CD14-positive monocyte (primary cell): ENCODE measurements at regions not wholly inside any gene's neighbourhood (a gene's known extent, or its start where the extent isn't known, plus 50 kb on each side); places are given as distances from the start of the nearest gene placed in this dataset.

Experiments
- DNase-seq, 3 donors: peaks; one replicate each; pipeline ENCODE4 v3.0.0-alpha.2; 2011 to 2022
- H2AFZ ChIP-seq: 2 replicates; pipeline ENCODE4 v1.6.0; 2012; ENCODE audit warnings: mild to moderate bottlenecking, low read depth, low read length, inconsistent platforms; ENCODE audit not compliant: insufficient read depth, poor library complexity, severe bottlenecking
- H3K27ac ChIP-seq, 2 donors: 1 replicate in 1 of 2; 2 replicates in 1 of 2; pipeline ENCODE4 v1.5.1; 2012 to 2013; ENCODE audit warnings: low read length in 2 of 2, control low read depth in 1 of 2, inconsistent platforms in 1 of 2, low read depth in 1 of 2, mild to moderate bottlenecking in 1 of 2
- H3K27me3 ChIP-seq, 2 donors: one replicate each; pipeline versions ENCODE4 v1.6.0 to v1.6.1; 2011 to 2013; ENCODE audit warnings: low read length in 2 of 2; ENCODE audit not compliant: control insufficient read depth in 2 of 2, insufficient read depth in 2 of 2
- H3K36me3 ChIP-seq, 2 donors: replicated peaks in 1 of 2; 1 replicate in 1 of 2; 2 replicates in 1 of 2; pipeline versions ENCODE4 v1.5.1 to v1.6.1; 2012 to 2013; ENCODE audit warnings: low read length in 2 of 2, control low read depth in 1 of 2, inconsistent platforms in 1 of 2, mild to moderate bottlenecking in 1 of 2; ENCODE audit not compliant: insufficient read depth in 2 of 2, control insufficient read depth in 1 of 2
- H3K4me1 ChIP-seq, 2 donors: 1 replicate in 1 of 2; 2 replicates in 1 of 2; pipeline versions ENCODE4 v1.5.1 to v1.6.1; 2012 to 2013; ENCODE audit warnings: low read length in 2 of 2, control low read depth in 1 of 2, inconsistent platforms in 1 of 2, mild to moderate bottlenecking in 1 of 2, moderate library complexity in 1 of 2; ENCODE audit not compliant: insufficient read depth in 2 of 2, control insufficient read depth in 1 of 2
- H3K4me2 ChIP-seq: replicated peaks from 2 replicates; pipeline ENCODE3; 2012; ENCODE audit warnings: low read length, moderate library complexity, mild to moderate bottlenecking; ENCODE audit not compliant: poor library complexity, severe bottlenecking; ENCODE audit errors: extremely low read depth
- H3K4me3 ChIP-seq, 3 experiments: fragments of 200-600 bp in 1 of 3; sonication (generic) in 1 of 3; replicated peaks in 1 of 3; 1 replicate in 2 of 3; 2 replicates in 1 of 3; pipeline ENCODE4 v1.5.1; 2011 to 2013; ENCODE audit warnings: low read length in 3 of 3, mild to moderate bottlenecking in 3 of 3, control low read depth in 2 of 3, low read depth in 2 of 3, inconsistent platforms in 1 of 3, moderate library complexity in 1 of 3
- H3K79me2 ChIP-seq: 2 replicates; pipeline ENCODE4 v1.6.0; 2012; ENCODE audit warnings: mild to moderate bottlenecking, control low read depth, inconsistent platforms, low read length, moderate library complexity; ENCODE audit not compliant: insufficient read depth
- H3K9ac ChIP-seq: 2 replicates; pipeline ENCODE4 v1.6.0; 2017; ENCODE audit warnings: low read length, mild to moderate bottlenecking; ENCODE audit not compliant: insufficient read depth, poor library complexity, severe bottlenecking
- H3K9me3 ChIP-seq, 2 donors: replicated peaks in 1 of 2; 1 replicate in 1 of 2; 2 replicates in 1 of 2; pipeline versions ENCODE4 v1.5.1 to v1.6.1; 2012 to 2013; ENCODE audit warnings: low read length in 2 of 2, control low read depth in 1 of 2; ENCODE audit not compliant: control insufficient read depth in 1 of 2, insufficient read depth in 1 of 2
- H4K20me1 ChIP-seq: 2 replicates; pipeline ENCODE4 v1.6.0; 2012; ENCODE audit warnings: mild to moderate bottlenecking, low read length, control low read depth, moderate library complexity; ENCODE audit not compliant: insufficient read depth
- H3K27ac Mint-ChIP-seq, 7 donors: one replicate each; pipeline ENCODE4 v1.8.0; 2020; ENCODE audit warnings: mild to moderate bottlenecking in 7 of 7, mixed read lengths in 7 of 7, moderate library complexity in 6 of 7, inconsistent platforms in 2 of 7
- H3K27me3 Mint-ChIP-seq, 3 donors: one replicate each; pipeline ENCODE4 v1.8.0; 2021 to 2022; ENCODE audit warnings: low read depth in 3 of 3, mild to moderate bottlenecking in 3 of 3, mixed read lengths in 3 of 3, moderate library complexity in 3 of 3, inconsistent platforms in 1 of 3
- H3K36me3 Mint-ChIP-seq, 2 donors: one replicate each; pipeline ENCODE4 v1.8.0; 2020; ENCODE audit warnings: mixed read lengths in 2 of 2, inconsistent platforms in 1 of 2, mild to moderate bottlenecking in 1 of 2
- H3K4me1 Mint-ChIP-seq: one replicate; pipeline ENCODE4 v1.8.0; 2020; ENCODE audit warnings: mild to moderate bottlenecking, mixed read lengths
- H3K4me3 Mint-ChIP-seq, 2 donors: one replicate each; pipeline ENCODE4 v1.8.0; 2020; ENCODE audit warnings: mild to moderate bottlenecking in 2 of 2, mixed read lengths in 2 of 2, moderate library complexity in 1 of 2
- H3K9me3 Mint-ChIP-seq, 7 donors: one replicate each; pipeline ENCODE4 v1.8.0; 2020 to 2022; ENCODE audit warnings: mixed read lengths in 7 of 7, mild to moderate bottlenecking in 6 of 7, moderate library complexity in 6 of 7, inconsistent platforms in 2 of 7
- WGBS: methylation state at CpG from one replicate; pipeline ENCODE4 v1.1.5; 2013; ENCODE audit warnings: missing lambda C conversion rate; ENCODE audit not compliant: insufficient coverage; 5-methylcytosine and 5-hydroxymethylcytosine counted together
- intact Hi-C, 2 donors: fragments of 100-400 bp; cut with micrococcal nuclease; formaldehyde crosslinking; loops; one replicate each; pipeline versions ENCODE4 v1.15.0 to v1.15.1; 2023
- TF ChIP-seq, protein P1 (sequence below): fragments of 200-600 bp; IDR thresholded peaks from one replicate; pipeline ENCODE4 v1.8.0; 2022; ENCODE audit warnings: antibody characterized with exemption, mild to moderate bottlenecking

DNA sequence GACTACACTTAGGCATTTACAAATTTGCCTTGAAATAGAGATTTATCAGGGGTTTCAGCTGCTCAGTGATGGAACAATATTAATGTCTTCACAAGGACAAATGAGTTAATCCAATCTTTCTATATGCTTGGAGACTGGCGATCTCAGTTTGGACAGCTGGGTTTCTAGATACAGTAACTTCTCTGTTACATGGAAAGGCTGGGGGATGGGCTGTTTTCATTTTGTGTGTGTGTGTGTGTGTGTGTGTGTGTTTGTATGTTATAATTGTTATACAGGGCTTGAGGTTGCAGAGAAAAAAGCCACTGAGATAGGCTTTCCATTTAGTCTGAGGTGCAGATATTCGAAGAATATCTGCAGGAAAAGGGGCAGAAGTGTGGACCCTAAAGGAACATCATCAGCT is 359.3 kb upstream of the SALL1 start:
- no peaks in the 10 kb centered on the region for H3K36me3 Mint-ChIP-seq
- intact Hi-C loops, result no loop called here
- peaks cover 0 to 20% (median 10%) of the 10 kb centered on the region in 7 donors for H3K9me3 Mint-ChIP-seq
- no peaks in the 10 kb centered on the region for H3K27me3 Mint-ChIP-seq
- no peak overlapping the region for H3K4me3 Mint-ChIP-seq
- no peak for DNase-seq
- Histone ChIP-seq H3K36me3 (no peaks in the 10 kb centered on the region), H3K9me3 (peaks cover 15 to 20% of the 10 kb centered on the region in 2 donors), H3K4me1 (no peaks in the 10 kb centered on the region), H3K79me2 (no peaks in the 10 kb centered on the region), H3K4me2 (no peak overlapping the region), H2AFZ (no peak overlapping the region), H3K9ac (no peak overlapping the region), H3K4me3 (no peak overlapping the region), H3K27ac (no peak overlapping the region), H3K27me3 (no peaks in the 10 kb centered on the region), H4K20me1 (no peaks in the 10 kb centered on the region)
- TF ChIP-seq, protein P1, sequence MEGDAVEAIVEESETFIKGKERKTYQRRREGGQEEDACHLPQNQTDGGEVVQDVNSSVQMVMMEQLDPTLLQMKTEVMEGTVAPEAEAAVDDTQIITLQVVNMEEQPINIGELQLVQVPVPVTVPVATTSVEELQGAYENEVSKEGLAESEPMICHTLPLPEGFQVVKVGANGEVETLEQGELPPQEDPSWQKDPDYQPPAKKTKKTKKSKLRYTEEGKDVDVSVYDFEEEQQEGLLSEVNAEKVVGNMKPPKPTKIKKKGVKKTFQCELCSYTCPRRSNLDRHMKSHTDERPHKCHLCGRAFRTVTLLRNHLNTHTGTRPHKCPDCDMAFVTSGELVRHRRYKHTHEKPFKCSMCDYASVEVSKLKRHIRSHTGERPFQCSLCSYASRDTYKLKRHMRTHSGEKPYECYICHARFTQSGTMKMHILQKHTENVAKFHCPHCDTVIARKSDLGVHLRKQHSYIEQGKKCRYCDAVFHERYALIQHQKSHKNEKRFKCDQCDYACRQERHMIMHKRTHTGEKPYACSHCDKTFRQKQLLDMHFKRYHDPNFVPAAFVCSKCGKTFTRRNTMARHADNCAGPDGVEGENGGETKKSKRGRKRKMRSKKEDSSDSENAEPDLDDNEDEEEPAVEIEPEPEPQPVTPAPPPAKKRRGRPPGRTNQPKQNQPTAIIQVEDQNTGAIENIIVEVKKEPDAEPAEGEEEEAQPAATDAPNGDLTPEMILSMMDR, result no peak
- H3K27ac Mint-ChIP-seq, result no peak overlapping the region
- no peaks in the 10 kb centered on the region for H3K4me1 Mint-ChIP-seq
- WGBS, result 100% methylated on average over 1 of the region's 2 CpGs

DNA sequence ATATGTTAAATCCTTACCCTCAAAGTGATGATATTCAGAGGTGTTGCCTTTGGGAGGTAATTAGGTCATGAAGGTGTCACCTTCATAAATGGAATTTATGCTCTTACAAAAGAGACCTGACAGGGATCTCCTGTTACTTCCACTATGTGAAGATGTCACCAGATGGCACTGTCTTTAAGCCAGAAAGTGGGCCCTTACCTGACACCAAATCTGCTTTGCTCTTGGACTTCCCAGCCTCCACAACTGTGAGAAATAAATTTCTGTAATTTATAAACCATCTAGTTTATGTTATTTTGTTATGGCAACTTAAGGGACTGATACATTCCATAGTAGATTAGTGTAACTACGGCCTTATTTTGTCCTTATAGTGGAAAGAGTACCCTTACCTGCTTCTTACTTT is 358.3 kb upstream of the SALL1 start:
- Histone ChIP-seq H3K4me2 (no peak overlapping the region), H3K27me3 (no peaks in the 10 kb centered on the region), H3K4me3 (no peak overlapping the region), H3K36me3 (no peaks in the 10 kb centered on the region), H3K27ac (no peak overlapping the region), H3K79me2 (no peaks in the 10 kb centered on the region), H2AFZ (no peak overlapping the region), H3K4me1 (no peaks in the 10 kb centered on the region), H3K9ac (no peak overlapping the region), H3K9me3 (peaks cover 9 to 10% of the 10 kb centered on the region in 2 donors), H4K20me1 (no peaks in the 10 kb centered on the region)
- no CpG with 5 or more reads among the region's 1 CpG for whole genome bisulfite sequencing
- H3K27ac Mint-ChIP-seq, result no peak overlapping the region
- peaks cover 0 to 2% (median 0%) of the 10 kb centered on the region in 3 donors for H3K27me3 Mint-ChIP-seq
- H3K4me3 Mint-ChIP-seq, result no peak overlapping the region
- peaks cover 0 to 15% (median 10%) of the 10 kb centered on the region in 7 donors for H3K9me3 Mint-ChIP-seq
- H3K4me1 Mint-ChIP-seq, result no peaks in the 10 kb centered on the region
- TF ChIP-seq, protein P1, result no peak
- intact Hi-C loops, result no loop called here
- H3K36me3 Mint-ChIP-seq, result no peaks in the 10 kb centered on the region
- no peak for DNase-seq
